CD4-positive, alpha-beta T cell (primary cell): ENCODE measurements at regions not wholly inside any gene's neighbourhood (a gene's known extent, or its start where the extent isn't known, plus 50 kb on each side); places are given as distances from the start of the nearest gene placed in this dataset.

Experiments used
- ATAC-seq: fragments of 200-7000 bp; cut with Tn5 transposase; one replicate; pipeline ENCODE4 v1.10.0; 2022; ENCODE audit warnings: mild to moderate bottlenecking; ENCODE audit not compliant: poor library complexity
- CTCF ChIA-PET: fragments of 350-600 bp; sonication (Branson Sonifier 250); formaldehyde crosslinking; loops from one replicate; lab custom pipeline; 2021; ENCODE audit warnings: antibody characterized with exemption, inconsistent platforms; lab: Charles Lee
- POLR2A ChIA-PET: fragments of 350-600 bp; sonication (Branson Sonifier 250); formaldehyde crosslinking; loops from one replicate; lab custom pipeline; 2021; ENCODE audit warnings: antibody characterized with exemption, inconsistent platforms; lab: Charles Lee
- DNase-seq, 14 experiments: peaks; one replicate each; pipeline ENCODE4 v3.0.0-alpha.2; 2013 to 2020; ENCODE audit warnings: mixed read lengths in 2 of 14
- H3K27ac ChIP-seq, 2 donors: one replicate each; pipeline versions ENCODE4 v1.5.1 to v1.7.0; 2013; ENCODE audit warnings: low read length in 2 of 2, low read depth in 1 of 2, mild to moderate bottlenecking in 1 of 2
- H3K27me3 ChIP-seq, 2 experiments: 1 replicate in 1 of 2; 2 replicates in 1 of 2; pipeline versions ENCODE4 v1.6.1 to v1.7.0; 2013; ENCODE audit warnings: low read length in 2 of 2, control low read depth in 1 of 2, mild to moderate bottlenecking in 1 of 2, moderate library complexity in 1 of 2; ENCODE audit not compliant: insufficient read depth in 2 of 2, control insufficient read depth in 1 of 2
- H3K36me3 ChIP-seq: one replicate; pipeline ENCODE4 v1.6.1; 2013; ENCODE audit warnings: low read length, control low read depth; ENCODE audit not compliant: insufficient read depth
- H3K4me1 ChIP-seq: one replicate; pipeline ENCODE4 v1.6.1; 2013; ENCODE audit warnings: low read length, control low read depth; ENCODE audit not compliant: insufficient read depth
- H3K4me3 ChIP-seq: one replicate; pipeline ENCODE4 v1.5.1; 2013; ENCODE audit warnings: mild to moderate bottlenecking, low read length, moderate library complexity
- H3K9me3 ChIP-seq, 2 experiments: 1 replicate in 1 of 2; 2 replicates in 1 of 2; pipeline versions ENCODE4 v1.6.1 to v1.7.0; 2013; ENCODE audit warnings: low read length in 2 of 2, mild to moderate bottlenecking in 2 of 2, control low read depth in 1 of 2, moderate library complexity in 1 of 2; ENCODE audit not compliant: control insufficient read depth in 1 of 2, insufficient read depth in 1 of 2
- H3K27ac Mint-ChIP-seq: one replicate; pipeline ENCODE4 v1.8.0; 2020; ENCODE audit warnings: mixed read lengths
- H3K27me3 Mint-ChIP-seq: one replicate; pipeline ENCODE4 v1.8.0; 2021; ENCODE audit warnings: mixed read lengths
- H3K36me3 Mint-ChIP-seq: one replicate; pipeline ENCODE4 v1.8.0; 2021; ENCODE audit warnings: low read depth, mixed read lengths
- H3K4me1 Mint-ChIP-seq: one replicate; pipeline ENCODE4 v1.8.0; 2021; ENCODE audit warnings: low read depth, mixed read lengths
- H3K4me3 Mint-ChIP-seq: one replicate; pipeline ENCODE4 v1.8.0; 2020; ENCODE audit warnings: mild to moderate bottlenecking, mixed read lengths
- H3K9me3 Mint-ChIP-seq: one replicate; pipeline ENCODE4 v1.8.0; 2020; ENCODE audit warnings: mixed read lengths
- CTCF ChIP-seq: fragments of 200-600 bp; IDR thresholded peaks from one replicate; pipeline ENCODE4 v1.8.0; 2022; ENCODE audit warnings: antibody characterized with exemption, mild to moderate bottlenecking
- intact Hi-C, 2 experiments: fragments of 100-400 bp; cut with DNase I in 1 of 2; cut with micrococcal nuclease in 1 of 2; formaldehyde crosslinking; loops; one replicate each; pipeline versions ENCODE4 v1.15.1 to v1.9.0; 2023 to 2025; cut with DNase I, micrococcal nuclease

GRCh38 chr5:174837919-174838902, 113.8 kb downstream of the MSX2 start:
- H3K36me3 Mint-ChIP-seq, result no peaks in the 10 kb centered on the region

GRCh38 chr5:174834081-174834480, 109.7 kb downstream of the MSX2 start:
- no peak overlapping the region for H3K27ac Mint-ChIP-seq
- Histone ChIP-seq H3K9me3 (no peaks in the 10 kb centered on the region), H3K4me1 (no peaks in the 10 kb centered on the region), H3K4me3 (no peak overlapping the region), H3K27me3 (peaks cover 5 to 12% of the 10 kb centered on the region in 2 experiments), H3K27ac (no peak overlapping the region), H3K36me3 (no peaks in the 10 kb centered on the region)
- no peak overlapping the region for H3K4me3 Mint-ChIP-seq
- no peaks in the 10 kb centered on the region for H3K9me3 Mint-ChIP-seq
- ChIA-PET CTCF (no interaction called here), POLR2A (no interaction called here)
- H3K36me3 Mint-ChIP-seq, result no peaks in the 10 kb centered on the region
- TF ChIP-seq CTCF, result no peak
- intact Hi-C loops, result no loop called here
- ATAC-seq (no peak), DNase-seq (no peak)
- H3K27me3 Mint-ChIP-seq, result peaks cover 34% of the 10 kb centered on the region
- no peaks in the 10 kb centered on the region for H3K4me1 Mint-ChIP-seq

More at GRCh38 chr5:174837919-174838902, 113.8 kb downstream of the MSX2 start:
- intact Hi-C loops, result no loop called here
- no peak overlapping the region for H3K4me3 ChIP-seq
- H3K36me3 ChIP-seq, result no peaks in the 10 kb centered on the region
- CTCF ChIA-PET, result no interaction called here
- no peaks in the 10 kb centered on the region for H3K9me3 ChIP-seq
- Mint-ChIP-seq H3K27me3 (peaks cover 48% of the 10 kb centered on the region), H3K27ac (no peak overlapping the region), H3K9me3 (no peaks in the 10 kb centered on the region), H3K4me3 (no peak overlapping the region), H3K4me1 (no peaks in the 10 kb centered on the region)
- H3K27ac ChIP-seq, result no peak overlapping the region
- DNase-seq (no peak), ATAC-seq (no peak)
- TF ChIP-seq CTCF, result no peak
- peaks cover 11 to 12% of the 10 kb centered on the region in 2 experiments for H3K27me3 ChIP-seq
- POLR2A ChIA-PET, result no interaction called here
- H3K4me1 ChIP-seq, result no peaks in the 10 kb centered on the region

GRCh38 chr5:174832811-174833210, 108.4 kb downstream of the MSX2 start:
- DNase-seq (no peak), ATAC-seq (no peak)
- peaks cover 0 to 5% of the 10 kb centered on the region in 2 experiments for H3K27me3 ChIP-seq
- Mint-ChIP-seq H3K27ac (no peak overlapping the region), H3K9me3 (no peaks in the 10 kb centered on the region), H3K27me3 (peaks cover 22% of the 10 kb centered on the region), H3K4me3 (no peak overlapping the region), H3K36me3 (no peaks in the 10 kb centered on the region), H3K4me1 (no peaks in the 10 kb centered on the region)
- intact Hi-C loops, result no loop called here
- no peak overlapping the region for H3K4me3 ChIP-seq
- CTCF ChIA-PET, result interaction anchor here (0.5 kb wide), 1 partner anchor 36 kb away, joined by 5 read pairs; no protein-coding TSS in a partner anchor
- H3K9me3 ChIP-seq, result no peaks in the 10 kb centered on the region
- POLR2A ChIA-PET, result no interaction called here
- no peaks in the 10 kb centered on the region for H3K4me1 ChIP-seq
- H3K27ac ChIP-seq, result no peak overlapping the region
- no peak for TF ChIP-seq CTCF
- H3K36me3 ChIP-seq, result no peaks in the 10 kb centered on the region
